Testis (tissue), 2 donors: ENCODE measurements at regions not wholly inside any gene's neighbourhood (a gene's known extent, or its start where the extent isn't known, plus 50 kb on each side); places are given as distances from the start of the nearest gene placed in this dataset.
"Not testable (repeated sequence)": the region's sequence is repeated elsewhere in the genome, so short reads cannot be mapped to it uniquely, and the experiment has no call there.

Source experiments
- DNase-seq: peaks from one replicate; pipeline ENCODE4 v3.0.0-alpha.2; 2019
- H3K27ac ChIP-seq, 2 donors: fragments of 200-600 bp; sonication (generic); one replicate each; pipeline ENCODE4 v1.5.1; 2019
- H3K27me3 ChIP-seq: fragments of 200-600 bp; sonication (generic); one replicate; pipeline ENCODE4 v1.5.1; 2019
- H3K36me3 ChIP-seq: fragments of 200-600 bp; sonication (generic); one replicate; pipeline ENCODE4 v1.5.1; 2017; ENCODE audit warnings: low read depth; ENCODE audit errors: missing control alignments
- H3K4me1 ChIP-seq: fragments of 200-600 bp; sonication (generic); one replicate; pipeline ENCODE4 v1.5.1; 2019
- H3K4me3 ChIP-seq, 2 donors: fragments of 200-600 bp; sonication (generic); one replicate each; pipeline ENCODE4 v1.5.1; 2017 to 2019
- H3K9me3 ChIP-seq: fragments of 200-600 bp; sonication (generic); one replicate; pipeline ENCODE4 v1.5.1; 2017
- POLR2A ChIP-seq: fragments of 450-650 bp; IDR thresholded peaks from one replicate; pipeline ENCODE4 v1.6.1; 2017; ENCODE audit warnings: antibody characterized with exemption, mild to moderate bottlenecking, moderate library complexity
- WGBS, 2 donors: methylation state at CpG; one replicate each; pipeline ENCODE4 v1.1.5; 2018; 5-methylcytosine and 5-hydroxymethylcytosine counted together
- intact Hi-C: fragments of 100-400 bp; cut with DNase I; formaldehyde crosslinking; loops from one replicate; pipeline ENCODE4 v1.15.1; 2023; ENCODE audit warnings: low total_unique reads
- TF ChIP-seq, protein P1 (sequence below), 3 experiments: fragments of 450-650 bp in 2 of 3; fragments of 200-600 bp in 1 of 3; sonication (generic) in 1 of 3; IDR thresholded peaks; one replicate each; pipeline ENCODE4 v1.5.1; 2016 to 2019; ENCODE audit warnings: antibody characterized with exemption in 3 of 3, mild to moderate bottlenecking in 2 of 3, moderate library complexity in 1 of 3

DNA sequence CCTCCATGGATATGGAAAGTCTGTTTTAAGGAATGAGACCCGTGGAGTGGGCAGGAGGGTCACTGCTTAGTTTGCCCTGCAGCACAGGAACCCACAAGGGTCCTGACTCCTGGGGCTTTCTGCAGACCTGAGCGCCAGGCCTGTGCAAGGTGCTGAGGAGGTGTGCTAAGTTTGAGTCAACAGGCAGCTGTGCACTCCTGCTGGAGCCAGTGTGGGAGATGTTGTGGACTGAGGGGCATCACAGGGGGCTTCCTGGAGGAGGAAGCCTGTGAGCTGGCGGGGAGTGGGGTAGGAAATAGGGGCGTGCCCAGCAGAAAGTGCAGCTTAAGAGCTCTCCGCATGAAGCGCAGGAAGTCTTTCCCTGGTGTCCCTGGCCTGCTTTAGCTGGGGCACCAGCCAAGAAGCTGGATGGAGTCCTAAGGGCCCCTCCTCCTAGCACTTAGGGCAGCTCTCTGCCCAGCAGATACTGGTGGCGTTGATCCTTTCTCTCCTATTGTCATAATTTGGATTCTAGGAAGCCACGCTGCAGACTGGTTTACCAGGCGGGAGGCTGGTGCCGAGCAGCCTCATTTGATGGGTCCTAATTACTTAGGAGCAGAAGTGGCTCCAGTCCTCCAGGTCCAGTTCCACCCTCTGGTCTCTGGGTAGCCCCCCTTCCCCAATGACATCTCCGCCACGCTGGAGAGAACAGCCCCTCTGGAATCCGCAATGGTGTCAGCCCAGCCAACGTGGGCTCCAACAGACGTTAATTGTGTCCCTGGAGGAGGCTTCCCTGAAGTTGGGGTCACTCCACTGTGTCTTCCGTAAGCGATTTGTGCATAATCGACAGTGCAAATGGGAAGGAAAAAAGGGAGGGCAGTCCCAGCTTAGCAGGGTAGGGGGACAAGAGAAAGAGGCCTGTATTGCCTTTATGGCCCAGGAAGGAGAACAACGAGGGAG lies 309.2 kb downstream of the ZNF536 start:
- intact Hi-C loops: no loop called here
- H3K4me1 ChIP-seq: peaks cover 11% of the 10 kb centered on the region
- no peak for DNase-seq
- no peaks in the 10 kb centered on the region for H3K9me3 ChIP-seq
- H3K27ac ChIP-seq: no peak overlapping the region
- no peak overlapping the region for H3K4me3 ChIP-seq
- H3K36me3 ChIP-seq: no peaks in the 10 kb centered on the region
- TF ChIP-seq POLR2A: no peak
- TF ChIP-seq, protein P1, sequence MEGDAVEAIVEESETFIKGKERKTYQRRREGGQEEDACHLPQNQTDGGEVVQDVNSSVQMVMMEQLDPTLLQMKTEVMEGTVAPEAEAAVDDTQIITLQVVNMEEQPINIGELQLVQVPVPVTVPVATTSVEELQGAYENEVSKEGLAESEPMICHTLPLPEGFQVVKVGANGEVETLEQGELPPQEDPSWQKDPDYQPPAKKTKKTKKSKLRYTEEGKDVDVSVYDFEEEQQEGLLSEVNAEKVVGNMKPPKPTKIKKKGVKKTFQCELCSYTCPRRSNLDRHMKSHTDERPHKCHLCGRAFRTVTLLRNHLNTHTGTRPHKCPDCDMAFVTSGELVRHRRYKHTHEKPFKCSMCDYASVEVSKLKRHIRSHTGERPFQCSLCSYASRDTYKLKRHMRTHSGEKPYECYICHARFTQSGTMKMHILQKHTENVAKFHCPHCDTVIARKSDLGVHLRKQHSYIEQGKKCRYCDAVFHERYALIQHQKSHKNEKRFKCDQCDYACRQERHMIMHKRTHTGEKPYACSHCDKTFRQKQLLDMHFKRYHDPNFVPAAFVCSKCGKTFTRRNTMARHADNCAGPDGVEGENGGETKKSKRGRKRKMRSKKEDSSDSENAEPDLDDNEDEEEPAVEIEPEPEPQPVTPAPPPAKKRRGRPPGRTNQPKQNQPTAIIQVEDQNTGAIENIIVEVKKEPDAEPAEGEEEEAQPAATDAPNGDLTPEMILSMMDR (IDR thresholded peaks at IDR 0.05): no peak
- 66 to 78% methylated on average over 16 to 19 of the region's 19 CpGs for WGBS, 2 donors
- no peaks in the 10 kb centered on the region for H3K27me3 ChIP-seq

DNA sequence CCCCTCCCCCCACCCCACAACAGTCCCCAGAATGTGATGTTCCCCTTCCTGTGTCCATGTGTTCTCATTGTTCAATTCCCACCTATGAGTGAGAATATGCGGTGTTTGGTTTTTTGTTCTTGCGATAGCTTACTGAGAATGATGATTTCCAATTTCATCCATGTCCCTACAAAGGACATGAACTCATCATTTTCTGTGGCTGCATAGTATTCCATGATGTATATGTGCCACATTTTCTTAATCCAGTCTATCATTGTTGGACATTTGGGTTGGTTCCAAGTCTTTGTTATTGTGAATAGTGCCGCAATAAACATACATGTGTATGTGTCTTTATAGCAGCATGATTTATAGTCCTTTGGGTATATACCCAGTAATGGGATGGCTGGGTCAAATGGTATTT lies 308.2 kb downstream of the ZNF536 start:
- intact Hi-C loops, H3K27ac ChIP-seq, H3K4me3 ChIP-seq, H3K27me3 ChIP-seq, H3K9me3 ChIP-seq, DNase-seq, H3K4me1 ChIP-seq, H3K36me3 ChIP-seq: not testable (repeated sequence)
- WGBS, 2 donors: 93% methylated on average over 3 of the region's 3 CpGs; no CpG with 5 or more reads in 1 of the 2 donors

DNA sequence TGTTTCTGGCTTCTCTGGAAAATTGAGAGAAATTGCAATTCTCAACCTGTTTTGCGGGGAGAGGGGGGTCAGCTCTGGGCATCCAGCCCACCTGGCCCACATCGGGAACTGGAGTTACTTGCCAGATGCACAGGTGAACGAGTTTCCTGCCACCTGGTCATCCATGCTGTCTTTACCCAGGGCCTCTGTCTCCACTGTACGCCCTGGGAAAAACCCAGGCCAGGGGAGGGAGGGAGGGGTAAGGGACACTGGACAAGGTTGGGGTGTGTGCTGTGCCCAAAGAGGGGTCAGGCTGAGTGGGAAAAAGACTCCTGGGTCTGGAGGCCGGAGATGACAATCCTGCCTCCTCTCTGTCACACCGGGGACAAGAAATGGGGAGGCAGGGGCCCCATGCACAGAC lies 307.6 kb downstream of the ZNF536 start:
- intact Hi-C loops: no loop called here
- WGBS, 2 donors: 90 to 92% methylated on average over 6 of the region's 6 CpGs
- Histone ChIP-seq H3K9me3 (no peaks in the 10 kb centered on the region), H3K4me1 (peaks cover 10% of the 10 kb centered on the region), H3K27me3 (no peaks in the 10 kb centered on the region), H3K27ac (no peak overlapping the region), H3K4me3 (no peak overlapping the region), H3K36me3 (no peaks in the 10 kb centered on the region)
- TF ChIP-seq, protein P1 (IDR thresholded peaks at IDR 0.05): no peak
- TF ChIP-seq POLR2A: no peak
- no peak for DNase-seq

DNA sequence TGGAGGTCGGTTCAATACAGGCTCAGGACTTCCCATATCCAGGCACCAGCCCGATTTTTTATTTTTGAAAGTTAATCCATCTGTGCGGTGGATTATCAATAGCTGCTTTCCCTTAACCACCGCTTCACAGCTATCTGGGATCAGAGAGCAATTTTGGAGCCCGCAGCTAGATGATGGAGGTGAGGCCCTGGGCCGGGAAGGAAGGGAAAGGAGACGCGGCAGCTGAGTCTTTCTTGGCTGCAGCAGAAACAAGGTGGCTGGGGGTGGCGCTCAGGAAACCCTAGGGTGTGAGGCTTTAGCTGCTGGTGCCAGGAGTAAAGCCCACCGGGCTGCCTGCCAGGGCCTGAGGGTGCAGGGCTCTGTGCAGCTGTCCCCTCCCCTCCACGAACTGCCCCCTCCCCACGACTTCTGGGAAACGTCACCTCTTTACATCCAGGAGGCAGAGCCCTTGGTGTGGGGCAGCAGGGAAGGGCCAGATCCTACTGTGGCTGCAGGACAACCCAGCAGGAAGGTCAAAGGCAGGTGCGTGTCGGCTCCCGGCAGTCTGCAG lies 307.0 kb downstream of the ZNF536 start:
- WGBS, 2 donors: 80 to 83% methylated on average over 12 to 16 of the region's 16 CpGs
- intact Hi-C loops: no loop called here
- Histone ChIP-seq H3K4me1 (peaks cover 10% of the 10 kb centered on the region), H3K27ac (no peak overlapping the region), H3K4me3 (no peak overlapping the region), H3K9me3 (no peaks in the 10 kb centered on the region), H3K36me3 (no peaks in the 10 kb centered on the region), H3K27me3 (no peaks in the 10 kb centered on the region)
- no peak for DNase-seq
- TF ChIP-seq POLR2A: no peak
- TF ChIP-seq, protein P1 (IDR thresholded peaks at IDR 0.05): no peak

DNA sequence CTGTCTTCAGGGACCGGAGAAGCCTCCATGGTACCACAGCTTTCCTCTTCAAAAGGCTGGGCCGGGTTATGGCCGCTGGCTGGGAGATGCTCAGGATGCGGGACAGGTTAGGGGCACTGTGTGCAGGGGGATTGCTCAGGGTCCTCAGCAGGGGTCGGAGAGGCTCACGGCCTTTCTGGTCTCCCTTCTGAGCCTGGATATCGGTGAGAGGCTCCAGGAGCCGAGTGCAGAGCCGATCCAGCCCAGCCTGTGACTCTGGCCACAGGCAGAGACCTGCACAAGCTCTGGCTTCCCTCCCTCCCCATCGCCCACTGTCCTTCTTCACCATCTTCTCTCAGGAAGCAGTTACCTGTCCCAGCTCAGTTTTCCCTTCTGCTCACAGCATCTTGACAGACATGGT lies 306.0 kb downstream of the ZNF536 start:
- no peak overlapping the region for H3K27ac ChIP-seq
- no peaks in the 10 kb centered on the region for H3K9me3 ChIP-seq
- no peaks in the 10 kb centered on the region for H3K27me3 ChIP-seq
- no peak for DNase-seq
- no peak overlapping the region for H3K4me3 ChIP-seq
- no peak for TF ChIP-seq POLR2A
- TF ChIP-seq, protein P1 (IDR thresholded peaks at IDR 0.05): no peak
- H3K4me1 ChIP-seq: peaks cover 7% of the 10 kb centered on the region
- intact Hi-C loops: no loop called here
- no peaks in the 10 kb centered on the region for H3K36me3 ChIP-seq
- WGBS, 2 donors: 95 to 97% methylated on average over 8 to 10 of the region's 10 CpGs
